K562 (cell line): ENCODE measurements at regions not wholly inside any gene's neighbourhood (a gene's known extent, or its start where the extent isn't known, plus 50 kb on each side); places are given as distances from the start of the nearest gene placed in this dataset.

Experiments
- BRD4 ChIP-seq: fragments of 200-600 bp; sonication (generic); IDR thresholded peaks from 2 replicates; pipeline ENCODE4 v1.6.1; 2017; ENCODE audit warnings: inconsistent platforms
- CBX5 ChIP-seq: IDR thresholded peaks from 2 replicates; pipeline ENCODE4 v1.6.1; 2014; ENCODE audit warnings: low read depth, borderline replicate concordance
- FIP1L1 ChIP-seq: fragments of 200-400 bp; formaldehyde crosslinking; IDR thresholded peaks from 2 replicates; pipeline ENCODE4 v1.6.1; 2018; ENCODE audit warnings: mild to moderate bottlenecking, low read depth, low read length; ENCODE audit not compliant: poor library complexity, severe bottlenecking
- FOXK2 ChIP-seq, 2 experiments: fragments of 450-650 bp; IDR thresholded peaks in 1 of 2; conservative IDR thresholded peaks in 1 of 2; 2 replicates each; pipeline ENCODE4 v1.6.1; 2016; ENCODE audit warnings: low read depth in 2 of 2, mild to moderate bottlenecking in 1 of 2
- GABPB2 ChIP-seq: fragments of 250-450 bp; sonication (Bioruptor Pico); conservative IDR thresholded peaks from 2 replicates; pipeline ENCODE4 v1.5.1; 2021; ENCODE audit warnings: mild to moderate bottlenecking
- HEY1 ChIP-seq: fragments of 250-450 bp; sonication (Bioruptor Pico); IDR thresholded peaks from 2 replicates; pipeline ENCODE4 v1.5.0; 2020; ENCODE audit warnings: mild to moderate bottlenecking, moderate library complexity, borderline replicate concordance
- NCOA2 ChIP-seq, 2 experiments: fragments of 450-650 bp; IDR thresholded peaks; 2 replicates each; pipeline ENCODE4 v1.6.1; 2018; ENCODE audit warnings: mild to moderate bottlenecking in 2 of 2, moderate library complexity in 1 of 2; ENCODE audit not compliant: partially characterized antibody in 2 of 2
- RBBP5 ChIP-seq: fragments of 200-600 bp; sonication (generic); IDR thresholded peaks from 2 replicates; pipeline ENCODE4 v1.6.1; 2012; ENCODE audit warnings: borderline replicate concordance, mild to moderate bottlenecking, low read length, control low read depth, inconsistent platforms; ENCODE audit not compliant: insufficient read depth, poor library complexity, severe bottlenecking
- TF ChIP-seq, protein P1 (sequence below): IDR thresholded peaks from 2 replicates; pipeline ENCODE4 v1.6.1; 2016; ENCODE audit warnings: missing genetic modification characterization, missing compliant biosample characterization
- TF ChIP-seq, protein P2 (sequence below): fragments of 250-450 bp; sonication (Bioruptor Pico); IDR thresholded peaks from 2 replicates; pipeline ENCODE4 v1.4.0; 2020; ENCODE audit warnings: mild to moderate bottlenecking
- TF ChIP-seq, protein P3 (sequence below), 3 experiments: IDR thresholded peaks in 2 of 3; conservative IDR thresholded peaks in 1 of 3; 2 replicates each; pipeline ENCODE4 v1.5.1; 2011 to 2012; ENCODE audit warnings: low read length in 3 of 3, mild to moderate bottlenecking in 3 of 3, control low read depth in 2 of 3, improper control_type of control experiment in 1 of 3, inconsistent platforms in 1 of 3, low read depth in 1 of 3, mixed read lengths in 1 of 3, moderate library complexity in 1 of 3; ENCODE audit not compliant: insufficient read depth in 2 of 3
- TF ChIP-seq, protein P4 (sequence below): fragments of 250-450 bp; sonication (Bioruptor Pico); IDR thresholded peaks from 2 replicates; pipeline ENCODE4 v1.9.0; 2021; ENCODE audit warnings: mild to moderate bottlenecking, inconsistent platforms
- TF ChIP-seq, protein P5 (sequence below): fragments of 250-450 bp; sonication (Bioruptor Pico); IDR thresholded peaks from 2 replicates; pipeline ENCODE4 v1.5.0; 2020; ENCODE audit warnings: mild to moderate bottlenecking, borderline replicate concordance
- TF ChIP-seq, protein P6 (sequence below): fragments of 250-450 bp; sonication (Bioruptor Pico); IDR thresholded peaks from 2 replicates; pipeline ENCODE4 v1.6.1; 2021; ENCODE audit warnings: mild to moderate bottlenecking

DNA sequence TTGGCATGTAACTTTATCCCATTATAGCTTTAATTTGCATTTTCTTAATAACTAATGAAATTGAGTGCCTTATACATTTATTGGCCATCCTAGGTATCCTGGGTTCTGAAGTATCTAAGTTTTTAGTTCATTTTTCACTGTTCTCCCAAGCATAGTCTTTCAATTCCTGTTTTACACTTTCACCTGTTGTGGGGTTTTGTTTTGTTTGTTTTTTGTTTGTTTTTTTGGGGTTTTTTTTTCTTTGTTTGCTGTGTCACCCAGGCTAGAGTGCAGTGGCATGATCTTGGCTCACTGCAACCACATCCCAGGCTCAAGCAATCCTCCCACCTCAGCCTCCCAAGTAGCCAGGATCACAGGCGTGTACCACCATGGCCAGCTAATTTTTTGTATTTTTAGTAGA lies 83.1 kb upstream of the GADL1 start:
- TF ChIP-seq, protein P1, sequence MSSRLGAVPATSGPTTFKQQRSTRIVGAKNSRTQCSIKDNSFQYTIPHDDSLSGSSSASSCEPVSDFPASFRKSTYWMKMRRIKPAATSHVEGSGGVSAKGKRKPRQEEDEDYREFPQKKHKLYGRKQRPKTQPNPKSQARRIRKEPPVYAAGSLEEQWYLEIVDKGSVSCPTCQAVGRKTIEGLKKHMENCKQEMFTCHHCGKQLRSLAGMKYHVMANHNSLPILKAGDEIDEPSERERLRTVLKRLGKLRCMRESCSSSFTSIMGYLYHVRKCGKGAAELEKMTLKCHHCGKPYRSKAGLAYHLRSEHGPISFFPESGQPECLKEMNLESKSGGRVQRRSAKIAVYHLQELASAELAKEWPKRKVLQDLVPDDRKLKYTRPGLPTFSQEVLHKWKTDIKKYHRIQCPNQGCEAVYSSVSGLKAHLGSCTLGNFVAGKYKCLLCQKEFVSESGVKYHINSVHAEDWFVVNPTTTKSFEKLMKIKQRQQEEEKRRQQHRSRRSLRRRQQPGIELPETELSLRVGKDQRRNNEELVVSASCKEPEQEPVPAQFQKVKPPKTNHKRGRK, result no peak
- TF ChIP-seq, protein P2, sequence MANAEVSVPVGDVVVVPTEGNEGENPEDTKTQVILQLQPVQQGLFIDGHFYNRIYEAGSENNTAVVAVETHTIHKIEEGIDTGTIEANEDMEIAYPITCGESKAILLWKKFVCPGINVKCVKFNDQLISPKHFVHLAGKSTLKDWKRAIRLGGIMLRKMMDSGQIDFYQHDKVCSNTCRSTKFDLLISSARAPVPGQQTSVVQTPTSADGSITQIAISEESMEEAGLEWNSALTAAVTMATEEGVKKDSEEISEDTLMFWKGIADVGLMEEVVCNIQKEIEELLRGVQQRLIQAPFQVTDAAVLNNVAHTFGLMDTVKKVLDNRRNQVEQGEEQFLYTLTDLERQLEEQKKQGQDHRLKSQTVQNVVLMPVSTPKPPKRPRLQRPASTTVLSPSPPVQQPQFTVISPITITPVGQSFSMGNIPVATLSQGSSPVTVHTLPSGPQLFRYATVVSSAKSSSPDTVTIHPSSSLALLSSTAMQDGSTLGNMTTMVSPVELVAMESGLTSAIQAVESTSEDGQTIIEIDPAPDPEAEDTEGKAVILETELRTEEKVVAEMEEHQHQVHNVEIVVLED (CRISPR knock-in tag), result no peak
- TF ChIP-seq FIP1L1 (no peak), RBBP5 (no peak), BRD4 (no peak), CBX5 (no peak), NCOA2 (IDR thresholded peaks at IDR 0.05; ENCODE audit: partially characterized antibody in 2 of 2) (no peak), HEY1 (CRISPR knock-in tag) (no peak), GABPB2 (CRISPR knock-in tag) (no peak), FOXK2 (conservative IDR thresholded peaks at IDR 0.05 in 1 of 2, IDR thresholded peaks at IDR 0.05 in 1 of 2; ENCODE audit: low read depth in 2 of 2) (no peak)
- TF ChIP-seq, protein P3, sequence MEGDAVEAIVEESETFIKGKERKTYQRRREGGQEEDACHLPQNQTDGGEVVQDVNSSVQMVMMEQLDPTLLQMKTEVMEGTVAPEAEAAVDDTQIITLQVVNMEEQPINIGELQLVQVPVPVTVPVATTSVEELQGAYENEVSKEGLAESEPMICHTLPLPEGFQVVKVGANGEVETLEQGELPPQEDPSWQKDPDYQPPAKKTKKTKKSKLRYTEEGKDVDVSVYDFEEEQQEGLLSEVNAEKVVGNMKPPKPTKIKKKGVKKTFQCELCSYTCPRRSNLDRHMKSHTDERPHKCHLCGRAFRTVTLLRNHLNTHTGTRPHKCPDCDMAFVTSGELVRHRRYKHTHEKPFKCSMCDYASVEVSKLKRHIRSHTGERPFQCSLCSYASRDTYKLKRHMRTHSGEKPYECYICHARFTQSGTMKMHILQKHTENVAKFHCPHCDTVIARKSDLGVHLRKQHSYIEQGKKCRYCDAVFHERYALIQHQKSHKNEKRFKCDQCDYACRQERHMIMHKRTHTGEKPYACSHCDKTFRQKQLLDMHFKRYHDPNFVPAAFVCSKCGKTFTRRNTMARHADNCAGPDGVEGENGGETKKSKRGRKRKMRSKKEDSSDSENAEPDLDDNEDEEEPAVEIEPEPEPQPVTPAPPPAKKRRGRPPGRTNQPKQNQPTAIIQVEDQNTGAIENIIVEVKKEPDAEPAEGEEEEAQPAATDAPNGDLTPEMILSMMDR (IDR thresholded peaks at IDR 0.05 in 2 of 3, conservative IDR thresholded peaks at IDR 0.05 in 1 of 3; ENCODE audit: insufficient read depth in 2 of 3, low read depth in 1 of 3, low read length in 3 of 3), result no peak
- TF ChIP-seq, protein P4, sequence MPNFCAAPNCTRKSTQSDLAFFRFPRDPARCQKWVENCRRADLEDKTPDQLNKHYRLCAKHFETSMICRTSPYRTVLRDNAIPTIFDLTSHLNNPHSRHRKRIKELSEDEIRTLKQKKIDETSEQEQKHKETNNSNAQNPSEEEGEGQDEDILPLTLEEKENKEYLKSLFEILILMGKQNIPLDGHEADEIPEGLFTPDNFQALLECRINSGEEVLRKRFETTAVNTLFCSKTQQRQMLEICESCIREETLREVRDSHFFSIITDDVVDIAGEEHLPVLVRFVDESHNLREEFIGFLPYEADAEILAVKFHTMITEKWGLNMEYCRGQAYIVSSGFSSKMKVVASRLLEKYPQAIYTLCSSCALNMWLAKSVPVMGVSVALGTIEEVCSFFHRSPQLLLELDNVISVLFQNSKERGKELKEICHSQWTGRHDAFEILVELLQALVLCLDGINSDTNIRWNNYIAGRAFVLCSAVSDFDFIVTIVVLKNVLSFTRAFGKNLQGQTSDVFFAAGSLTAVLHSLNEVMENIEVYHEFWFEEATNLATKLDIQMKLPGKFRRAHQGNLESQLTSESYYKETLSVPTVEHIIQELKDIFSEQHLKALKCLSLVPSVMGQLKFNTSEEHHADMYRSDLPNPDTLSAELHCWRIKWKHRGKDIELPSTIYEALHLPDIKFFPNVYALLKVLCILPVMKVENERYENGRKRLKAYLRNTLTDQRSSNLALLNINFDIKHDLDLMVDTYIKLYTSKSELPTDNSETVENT (CRISPR knock-in tag), result no peak
- TF ChIP-seq, protein P5, sequence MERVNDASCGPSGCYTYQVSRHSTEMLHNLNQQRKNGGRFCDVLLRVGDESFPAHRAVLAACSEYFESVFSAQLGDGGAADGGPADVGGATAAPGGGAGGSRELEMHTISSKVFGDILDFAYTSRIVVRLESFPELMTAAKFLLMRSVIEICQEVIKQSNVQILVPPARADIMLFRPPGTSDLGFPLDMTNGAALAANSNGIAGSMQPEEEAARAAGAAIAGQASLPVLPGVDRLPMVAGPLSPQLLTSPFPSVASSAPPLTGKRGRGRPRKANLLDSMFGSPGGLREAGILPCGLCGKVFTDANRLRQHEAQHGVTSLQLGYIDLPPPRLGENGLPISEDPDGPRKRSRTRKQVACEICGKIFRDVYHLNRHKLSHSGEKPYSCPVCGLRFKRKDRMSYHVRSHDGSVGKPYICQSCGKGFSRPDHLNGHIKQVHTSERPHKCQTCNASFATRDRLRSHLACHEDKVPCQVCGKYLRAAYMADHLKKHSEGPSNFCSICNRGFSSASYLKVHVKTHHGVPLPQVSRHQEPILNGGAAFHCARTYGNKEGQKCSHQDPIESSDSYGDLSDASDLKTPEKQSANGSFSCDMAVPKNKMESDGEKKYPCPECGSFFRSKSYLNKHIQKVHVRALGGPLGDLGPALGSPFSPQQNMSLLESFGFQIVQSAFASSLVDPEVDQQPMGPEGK, result no peak
- TF ChIP-seq, protein P6, sequence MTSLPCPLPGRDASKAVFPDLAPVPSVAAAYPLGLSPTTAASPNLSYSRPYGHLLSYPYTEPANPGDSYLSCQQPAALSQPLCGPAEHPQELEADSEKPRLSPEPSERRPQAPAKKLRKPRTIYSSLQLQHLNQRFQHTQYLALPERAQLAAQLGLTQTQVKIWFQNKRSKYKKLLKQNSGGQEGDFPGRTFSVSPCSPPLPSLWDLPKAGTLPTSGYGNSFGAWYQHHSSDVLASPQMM (CRISPR knock-in tag), result no peak
